Heart left ventricle (tissue), 13 donors: ENCODE measurements at regions not wholly inside any gene's neighbourhood (a gene's known extent, or its start where the extent isn't known, plus 50 kb on each side); places are given as distances from the start of the nearest gene placed in this dataset.

Experiments used
- CTCF ChIP-seq, 12 donors: fragments of 200-600 bp; sonication (generic) in 4 of 12; IDR thresholded peaks; one replicate each; pipeline versions ENCODE4 v1.5.0 to v1.8.0; 2018 to 2022; ENCODE audit warnings: antibody characterized with exemption in 12 of 12, mild to moderate bottlenecking in 5 of 12
- POLR2A ChIP-seq, 2 donors: fragments of 450-650 bp; IDR thresholded peaks; one replicate each; pipeline ENCODE4 v1.6.1; 2017; ENCODE audit warnings: antibody characterized with exemption in 2 of 2, mild to moderate bottlenecking in 2 of 2, moderate library complexity in 2 of 2
- donor health status: ischemic (EF 13 %, LVEDD 7.1; RV severe dilation, severe dysfunction).
- donor health status: DM: no; HTN: yes; CAD: no.
- donor health status: DM: no; HTN: no; CAD: no.
- donor health status: ischemic (EF 25% LVEDD 6.9; RV normal size, moderate dysfunction).
- donor health status: ischemic (EF 25% LVEDD 5.7; RV mildly dilated, moderate dysfunction).
- donor health status: ischemic (EF 35%, LVEDD 5.7; RV mildly dilated, moderate dysfunction).
- donor health status: nonischemic (EF 11% LVEDD 7.7; RV severe dilation, severe dysfunction).
- donor health status: DM: yes; HTN: yes; CAD: no.
- donor health status: PGD.
- donor health status: ischemic (EF 29% LVEDD 5.4; RV normal size, mild dysfunction).
- donor health status: nonischemic (EF 23%, LVEDD 6.1; RV moderate dilation, normal function).

GRCh38 chr16:86349338-86349900, 160.9 kb upstream of the FOXF1 start:
- TF ChIP-seq CTCF (IDR thresholded peaks at IDR 0.05) = no peak
- TF ChIP-seq POLR2A (IDR thresholded peaks at IDR 0.05) = no peak
